HG02938 (cell line): ENCODE measurements at regions not wholly inside any gene's neighbourhood (a gene's known extent, or its start where the extent isn't known, plus 50 kb on each side); places are given as distances from the start of the nearest gene placed in this dataset.

Experiments
- ATAC-seq: cut with Tn5 transposase; IDR thresholded peaks from one replicate; pipeline ENCODE4 v1.9.1; 2021; ENCODE audit warnings: mild to moderate bottlenecking, moderate library complexity; ENCODE audit not compliant: unreplicated experiment

DNA sequence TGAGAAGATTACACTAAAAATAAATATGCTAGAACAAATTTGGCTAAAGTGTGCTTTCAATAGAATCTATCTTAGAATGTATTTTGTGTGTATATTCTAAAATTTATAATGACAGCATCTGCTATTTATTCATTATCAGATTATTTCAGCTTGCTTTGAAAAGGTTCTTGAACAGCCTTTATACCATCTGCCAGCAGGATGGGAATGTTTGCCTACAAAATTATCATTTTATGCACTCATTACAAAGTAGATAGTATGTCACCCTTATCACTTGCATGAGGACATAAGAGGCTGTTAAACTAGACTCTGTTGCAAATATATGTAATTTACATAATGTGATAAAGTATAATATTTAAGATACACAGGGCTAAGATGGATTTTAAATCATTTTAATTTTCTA, 1286.9 kb upstream of the PCDH20 start:
- ATAC-seq = no peak

DNA sequence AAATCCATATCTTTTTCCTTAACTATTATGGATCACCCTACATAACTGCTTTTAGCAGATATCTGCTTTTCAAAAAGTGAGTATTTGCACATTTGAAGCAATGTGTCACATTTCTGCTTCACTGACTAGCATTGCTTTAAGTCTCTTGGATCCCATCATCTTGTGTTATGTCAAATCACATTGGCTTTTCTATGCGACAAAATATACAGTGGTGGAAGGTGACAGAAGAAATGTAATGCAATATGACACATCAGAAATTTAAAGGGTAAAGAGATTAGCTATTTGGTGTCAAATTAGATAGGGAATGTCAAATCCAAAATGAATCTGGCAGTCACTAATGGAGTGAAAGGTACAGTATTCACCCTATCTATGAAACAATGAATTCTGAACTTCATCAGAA, 1282.1 kb upstream of the PCDH20 start:
- ATAC-seq = no peak

DNA sequence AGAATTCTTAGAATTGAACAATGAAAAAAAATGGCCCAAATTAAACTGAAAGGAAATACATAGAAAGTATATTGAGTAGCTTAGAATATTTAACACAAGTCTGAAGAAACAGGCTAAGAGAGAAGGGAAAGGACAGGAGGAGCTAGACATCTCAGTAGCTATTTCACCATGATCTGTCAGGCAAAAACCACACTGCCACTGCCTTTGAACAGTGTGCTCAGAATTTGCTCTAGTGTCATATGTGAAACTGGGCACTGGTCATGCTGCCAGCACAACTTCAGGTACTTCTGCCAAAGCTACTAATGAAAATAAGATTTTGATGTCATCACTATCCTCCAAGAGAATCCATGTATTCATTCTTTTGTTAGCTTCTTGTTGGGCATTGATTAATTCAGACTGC, 1280.8 kb upstream of the PCDH20 start:
- no peak for ATAC-seq

DNA sequence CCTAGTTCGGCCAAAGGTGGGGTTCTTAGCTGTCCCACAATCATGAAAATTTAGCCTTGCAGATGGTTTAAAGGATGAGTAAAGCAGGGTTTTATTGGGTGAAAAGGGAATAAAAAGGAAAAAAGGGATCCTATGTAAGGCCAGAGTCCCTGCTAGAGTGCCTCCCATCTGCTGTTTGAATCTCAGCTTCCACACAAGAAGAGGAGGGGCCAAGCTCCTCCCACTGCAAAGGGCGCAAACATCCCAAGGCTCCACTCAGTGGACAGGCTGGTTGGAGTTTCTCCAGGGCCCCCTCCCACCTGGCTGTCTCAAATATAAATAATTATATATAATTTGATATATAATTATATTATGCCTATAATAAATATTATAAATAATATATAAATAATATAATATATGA, 1272.1 kb upstream of the PCDH20 start:
- ATAC-seq = no peak

DNA sequence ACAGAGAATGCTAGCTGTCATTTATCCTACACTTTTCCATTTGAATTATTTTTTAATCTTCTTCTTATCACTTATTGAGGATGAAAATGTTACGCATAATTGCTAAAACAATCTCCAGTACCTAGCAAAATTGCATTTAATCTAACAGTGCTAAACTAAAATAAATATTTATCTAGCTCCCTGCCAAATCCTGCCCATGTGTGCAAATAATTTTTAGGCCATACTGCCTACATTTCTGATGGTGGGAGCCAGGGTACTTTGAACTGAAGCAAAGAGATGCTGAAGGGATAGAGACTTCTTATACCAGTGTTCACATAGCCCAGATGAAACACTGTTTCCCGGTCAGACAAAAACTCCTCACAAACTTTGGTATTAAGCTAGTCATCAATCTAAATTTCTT, 1268.7 kb upstream of the PCDH20 start:
- ATAC-seq = no peak

DNA sequence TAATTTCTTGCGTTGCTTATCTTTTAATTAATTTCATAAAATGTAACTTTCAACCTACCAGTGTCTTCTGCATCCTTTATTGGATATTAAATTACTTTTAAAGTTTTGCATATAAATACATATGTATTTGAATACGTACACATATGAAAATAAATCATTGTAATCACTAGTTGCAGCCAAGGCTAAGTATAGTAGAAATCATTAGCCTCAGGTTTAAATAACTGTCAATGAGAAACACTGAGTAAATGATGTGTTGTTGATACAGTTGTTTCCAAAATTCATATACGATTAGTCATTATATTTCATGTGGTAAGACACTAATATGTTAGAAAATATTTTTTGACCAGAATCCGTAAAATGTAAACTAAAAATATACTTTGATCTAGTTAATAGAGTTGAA, 1267.1 kb upstream of the PCDH20 start:
- no peak for ATAC-seq

DNA sequence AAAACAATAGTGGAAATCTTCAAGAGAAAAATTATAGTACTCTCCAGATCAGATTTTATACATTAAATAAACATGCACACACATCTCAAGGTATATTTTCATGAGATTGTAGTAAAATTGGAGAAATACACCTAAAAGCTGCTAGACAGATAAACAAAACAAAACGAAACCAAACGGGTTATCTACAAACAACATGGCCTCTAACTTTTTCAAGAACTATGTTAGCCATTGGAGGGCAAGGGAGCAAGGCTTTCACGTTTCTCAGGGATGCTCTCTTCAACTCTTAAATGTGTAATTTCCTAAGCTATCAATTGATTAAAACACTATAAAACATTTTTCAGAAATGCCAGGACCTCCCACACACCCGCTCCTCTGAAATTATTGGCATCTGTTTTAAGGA, 1262.4 kb upstream of the PCDH20 start:
- ATAC-seq = no peak

DNA sequence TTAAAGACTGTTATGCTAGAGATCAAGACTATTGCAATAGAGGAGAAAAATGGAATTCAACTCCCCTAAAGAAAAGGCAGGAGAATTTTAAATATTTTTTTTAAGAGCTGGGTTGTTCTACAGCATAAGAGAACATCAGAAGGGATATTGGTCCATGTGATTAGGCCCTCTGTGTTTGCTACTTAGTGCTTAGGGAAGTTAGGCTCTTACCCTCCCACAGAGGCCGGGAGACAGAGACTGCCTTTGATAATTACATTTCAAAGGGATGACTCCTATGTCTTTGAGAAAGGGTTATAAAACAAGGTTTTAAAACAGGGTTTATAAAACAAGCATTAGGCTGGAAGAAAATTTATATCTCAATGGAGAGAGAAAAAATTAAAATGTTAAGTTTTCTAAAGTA, 1248.1 kb upstream of the PCDH20 start:
- ATAC-seq = no peak

DNA sequence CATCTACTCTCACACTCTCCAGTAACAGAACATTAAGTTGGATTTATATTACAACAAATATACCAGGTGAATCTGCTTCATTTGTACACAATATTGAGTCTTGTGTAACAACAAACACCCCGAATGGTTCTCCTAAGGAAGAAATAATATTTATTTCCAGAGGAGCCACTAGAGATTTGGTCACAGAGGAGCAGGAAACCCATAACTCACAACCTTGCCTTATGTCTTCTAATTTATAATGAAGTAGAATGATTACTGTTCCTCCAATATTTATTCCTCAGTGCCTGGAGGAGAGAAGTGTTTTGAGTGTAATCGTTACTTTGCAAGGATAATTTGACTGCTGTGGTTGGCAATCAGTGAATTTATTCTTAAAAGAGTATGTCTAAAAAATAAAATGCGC, 1243.7 kb upstream of the PCDH20 start:
- ATAC-seq = no peak

DNA sequence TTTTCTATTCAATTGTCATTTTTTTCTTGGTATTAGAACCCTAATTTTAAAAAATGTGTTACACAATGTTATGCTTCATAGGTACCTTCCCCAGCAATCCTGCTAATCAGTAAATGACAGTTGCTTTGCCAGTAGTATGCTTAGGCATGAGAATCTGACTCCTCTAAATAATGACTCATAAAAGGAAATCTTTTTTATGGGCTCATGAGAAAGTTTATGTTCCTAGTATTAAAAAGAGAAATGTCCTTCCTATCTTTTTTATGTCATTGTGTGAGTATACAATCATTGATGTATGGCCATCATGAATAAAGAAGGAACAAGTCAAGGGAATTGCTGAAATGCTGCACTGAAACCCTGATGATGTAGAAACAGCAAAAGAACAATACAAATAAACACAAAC, 1237.7 kb upstream of the PCDH20 start:
- no peak for ATAC-seq

DNA sequence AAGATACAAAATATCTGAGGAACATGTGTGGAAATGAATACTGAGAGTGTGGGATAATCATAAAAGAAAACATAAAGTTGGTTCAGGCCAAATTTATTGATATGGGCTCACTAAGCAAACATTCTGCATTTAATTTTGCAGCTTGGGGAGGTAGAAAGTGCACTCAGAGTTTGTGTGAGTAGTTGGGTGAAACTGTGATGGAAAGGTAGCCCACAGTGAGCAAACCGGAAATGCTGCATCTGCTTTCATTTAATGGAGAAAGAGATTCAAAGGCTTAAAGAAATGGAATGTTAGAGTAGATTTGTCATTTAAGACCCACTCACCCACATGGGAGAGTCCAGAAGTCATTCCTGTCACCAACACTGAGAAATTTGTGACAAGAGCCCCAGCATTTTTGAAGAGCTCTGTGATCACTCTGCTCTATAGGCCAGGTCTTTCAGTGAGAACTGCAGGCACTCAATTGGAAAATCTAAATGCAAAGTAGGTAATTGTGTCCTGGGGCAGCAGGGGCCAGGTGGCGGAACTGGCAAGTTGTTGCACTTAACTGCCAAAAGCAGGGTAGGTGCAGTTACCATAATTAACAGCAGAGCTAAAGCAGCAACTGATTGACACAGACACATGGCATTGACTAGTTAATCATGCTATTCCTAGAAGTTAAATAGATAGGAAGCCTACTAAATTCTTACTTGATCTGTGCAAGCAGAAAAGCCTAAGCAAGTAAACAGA, 1228.3 kb upstream of the PCDH20 start:
- ATAC-seq = no peak

DNA sequence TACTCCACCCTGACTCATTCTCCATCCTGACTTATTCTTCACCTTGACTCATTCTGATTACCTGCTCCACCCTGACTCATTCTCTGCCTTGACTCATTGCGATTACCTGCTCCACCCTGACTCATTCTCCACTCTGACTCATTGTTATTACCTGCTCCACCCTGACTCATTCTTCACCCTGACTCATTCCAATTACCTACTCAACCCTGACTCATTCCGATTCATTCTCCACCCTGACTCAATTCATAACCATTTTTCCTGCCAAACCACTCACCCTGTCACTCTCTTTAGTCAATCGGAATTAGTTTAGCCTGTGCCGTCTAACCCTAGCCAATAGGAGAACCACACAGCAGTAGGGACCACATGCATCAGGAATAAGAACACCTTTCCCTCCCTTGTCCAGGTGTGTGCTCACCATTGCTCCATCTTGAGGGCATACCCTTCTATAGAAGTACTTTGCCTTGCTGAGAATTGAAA, 1227.4 kb upstream of the PCDH20 start:
- no peak for ATAC-seq

DNA sequence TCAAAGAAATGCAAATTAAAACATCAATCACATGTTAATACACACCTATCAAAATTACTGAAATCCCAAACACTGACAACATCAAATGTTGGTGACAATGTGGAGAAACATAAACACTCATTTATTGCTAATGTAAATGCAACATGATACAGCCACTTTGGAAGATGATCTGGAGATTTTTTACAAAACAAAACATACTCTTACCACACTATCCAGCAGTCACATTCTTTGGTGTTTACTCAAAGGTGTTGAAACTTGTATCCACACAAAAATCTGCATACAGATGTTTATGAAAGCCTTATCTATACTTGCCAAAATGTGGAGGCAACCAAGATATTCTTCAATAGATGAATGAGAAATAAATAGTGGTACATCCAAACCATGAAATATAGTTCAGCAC, 1219.5 kb upstream of the PCDH20 start:
- no peak for ATAC-seq

DNA sequence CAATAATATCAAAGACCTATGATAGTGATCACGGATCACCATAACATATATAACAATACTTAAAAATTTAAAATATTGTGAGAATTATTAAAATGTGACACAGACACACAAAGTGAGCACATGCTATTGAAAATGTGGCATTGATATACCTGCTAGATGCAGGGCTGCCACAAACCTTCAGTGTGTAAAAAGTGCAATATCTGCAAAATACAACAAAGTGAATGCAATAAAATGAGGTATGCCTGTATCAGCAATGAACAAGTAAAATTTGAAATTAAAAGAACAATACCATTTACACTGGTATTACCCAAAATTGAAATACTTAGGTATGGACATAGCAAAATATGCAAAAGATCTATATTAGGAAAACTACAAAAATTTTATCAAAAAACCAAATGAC, 1217.8 kb upstream of the PCDH20 start:
- no peak for ATAC-seq

DNA sequence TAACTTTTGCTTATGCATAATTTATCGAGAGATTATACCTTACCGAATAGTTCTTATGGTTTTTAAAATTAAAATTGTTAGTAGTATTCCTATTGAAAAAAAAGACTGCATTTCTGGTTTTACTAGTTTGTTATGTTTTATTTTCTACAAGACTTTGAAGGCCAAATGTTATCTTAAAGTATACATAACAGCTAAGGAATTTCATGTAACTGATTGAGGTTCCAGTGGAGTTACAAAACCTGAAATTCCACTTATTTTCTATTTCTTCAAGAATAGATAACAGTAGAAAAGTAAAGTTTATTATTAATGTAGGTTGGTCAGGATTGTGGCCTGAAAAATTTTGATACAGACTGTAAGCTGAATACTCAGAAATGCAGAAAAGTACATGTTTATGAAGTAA, 1216.0 kb upstream of the PCDH20 start:
- no peak for ATAC-seq

DNA sequence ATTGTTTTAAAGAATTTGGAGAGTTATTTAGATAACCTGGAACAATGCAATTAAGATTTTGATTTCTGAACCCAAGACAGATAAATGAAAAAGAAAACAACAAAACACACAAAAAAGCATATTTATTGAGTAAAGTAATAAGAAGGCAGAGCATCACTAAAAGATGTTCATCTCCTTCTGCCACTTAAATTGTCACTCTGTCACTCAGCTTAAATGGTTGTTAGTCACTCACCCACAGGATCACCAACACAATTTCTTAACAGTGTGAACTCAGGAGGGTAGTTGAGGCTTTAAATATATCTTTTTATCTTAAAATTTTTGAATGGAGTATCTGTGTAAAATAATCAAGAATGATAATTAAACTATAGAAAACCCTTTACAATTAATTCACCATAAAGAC, 1215.5 kb upstream of the PCDH20 start:
- no peak for ATAC-seq

DNA sequence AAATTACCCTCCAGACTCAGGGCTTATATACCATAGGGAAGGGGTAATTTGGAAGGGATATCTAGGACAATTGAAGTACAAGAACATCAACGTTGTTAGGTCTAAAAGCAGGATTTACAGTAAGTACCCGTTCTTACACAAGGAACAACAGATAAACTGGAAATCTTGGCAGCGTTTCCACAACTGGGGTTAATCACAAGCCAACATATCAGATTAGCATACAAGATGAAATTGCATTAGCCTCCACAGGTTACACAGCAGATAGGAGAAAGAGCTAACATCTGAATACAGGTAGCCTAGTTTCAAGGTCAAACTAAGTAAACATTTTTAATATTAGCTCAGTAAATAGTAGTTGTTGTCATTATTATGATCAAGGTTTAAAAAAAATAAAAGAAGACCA, 1214.0 kb upstream of the PCDH20 start:
- no peak for ATAC-seq

DNA sequence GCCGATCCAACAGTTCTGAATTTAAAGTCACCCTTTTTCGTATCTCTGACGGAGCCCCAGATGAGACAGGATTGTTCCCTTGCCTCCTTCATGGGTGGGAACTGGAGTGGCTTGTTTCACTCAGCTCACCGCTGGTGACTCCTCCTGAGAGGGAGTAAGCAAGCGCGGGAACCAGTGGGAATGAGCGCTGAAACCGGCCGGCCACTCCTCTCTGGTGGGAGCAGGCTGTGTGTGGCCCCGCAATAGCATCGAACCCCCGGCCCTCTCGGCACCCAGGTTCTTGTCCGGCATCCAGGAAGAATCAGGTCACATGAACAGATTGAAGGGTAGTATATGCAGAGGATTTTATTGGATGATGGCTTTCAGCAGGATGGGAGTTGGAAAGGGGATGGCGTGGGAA, 1211.6 kb upstream of the PCDH20 start:
- no peak for ATAC-seq

DNA sequence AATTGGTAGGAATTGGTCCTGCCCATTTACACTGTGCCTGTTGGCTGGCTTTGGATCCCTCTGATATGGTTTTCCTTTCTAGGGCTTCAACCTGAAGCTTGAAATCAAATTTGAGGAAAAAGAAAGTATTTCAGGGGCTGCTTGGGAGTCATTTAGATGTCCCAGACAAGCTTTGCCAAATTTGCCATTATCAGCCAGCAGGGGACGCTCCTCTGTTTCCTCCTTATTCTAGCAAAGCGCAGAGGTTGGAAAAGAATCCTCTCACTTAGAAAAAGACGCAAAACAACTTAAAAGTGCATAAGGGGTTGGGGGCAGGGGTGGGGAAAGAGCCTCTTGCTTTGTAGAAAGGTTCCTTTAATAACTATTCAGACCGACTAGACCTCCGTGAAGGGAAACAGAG, 1211.1 kb upstream of the PCDH20 start:
- ATAC-seq = no peak

DNA sequence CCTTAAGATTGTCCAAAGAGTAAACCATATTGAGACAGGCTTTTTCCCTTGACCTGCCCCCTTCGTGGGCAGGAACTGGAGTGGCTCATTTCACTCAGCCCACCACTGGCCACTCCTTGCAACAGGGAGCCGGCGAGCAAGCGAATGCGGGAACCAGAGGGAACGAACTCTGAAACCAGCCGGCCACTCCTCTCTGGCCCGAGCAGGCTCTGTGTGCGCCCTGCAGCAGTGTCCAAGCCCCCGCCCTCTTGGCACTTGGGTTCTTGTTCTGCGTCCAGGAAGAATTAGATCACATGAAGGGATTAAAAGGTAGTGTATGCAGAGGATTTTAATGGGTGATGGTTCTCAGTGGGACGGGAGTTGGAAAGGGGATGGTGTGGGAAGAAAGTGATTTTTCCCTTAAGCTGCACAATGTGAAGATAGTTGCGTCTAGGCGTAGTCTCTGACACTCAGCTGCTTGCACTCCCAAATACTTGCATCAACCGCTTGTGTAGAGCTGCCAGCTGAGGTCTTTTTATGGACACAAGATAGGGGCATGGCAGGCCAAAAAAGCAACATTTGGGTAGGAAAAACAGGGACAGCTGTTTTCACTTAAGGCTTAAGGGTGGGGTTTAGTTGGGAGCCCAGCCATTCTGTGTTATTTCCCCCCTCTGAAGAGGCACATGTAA, 1209.7 kb upstream of the PCDH20 start:
- ATAC-seq = no peak

DNA sequence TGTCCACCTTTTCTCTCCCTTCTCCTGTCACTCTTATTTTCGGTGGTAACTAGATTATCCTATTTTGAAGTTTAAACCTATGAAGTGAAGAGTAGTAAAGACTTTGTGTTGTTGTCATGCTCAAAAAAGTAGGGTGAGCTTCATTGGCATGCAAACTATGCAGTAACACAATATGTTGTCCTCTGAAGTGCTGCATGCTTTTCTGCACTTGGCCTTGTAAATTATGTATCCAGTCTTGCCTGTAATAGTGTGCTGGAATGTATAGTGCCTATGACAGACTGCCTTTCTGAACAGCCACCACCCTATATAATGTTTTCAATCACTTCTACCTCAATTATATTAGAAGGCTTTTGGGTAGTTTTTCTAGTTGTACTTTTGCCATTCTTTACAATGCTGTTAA, 1198.2 kb upstream of the PCDH20 start:
- no peak for ATAC-seq

DNA sequence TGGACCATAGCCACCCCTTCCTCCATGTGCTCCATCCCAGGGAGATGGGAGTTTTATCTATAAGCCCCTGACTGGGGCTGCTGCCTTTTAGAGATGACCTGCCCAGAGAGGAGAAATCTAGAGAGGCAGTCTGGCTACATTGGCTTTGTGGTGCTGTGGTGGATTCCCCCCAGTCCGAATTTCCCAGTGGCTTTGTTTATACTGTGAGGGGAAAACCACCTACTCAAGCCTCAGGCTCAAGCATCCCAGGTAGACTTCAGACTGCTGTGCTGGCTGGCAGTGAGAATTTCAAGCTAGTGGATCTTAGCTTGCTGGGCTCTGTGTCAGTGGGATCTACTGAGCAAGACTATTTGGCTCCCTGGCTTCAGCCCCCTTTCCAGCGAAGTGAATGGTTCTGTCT, 1195.7 kb upstream of the PCDH20 start:
- no peak for ATAC-seq

DNA sequence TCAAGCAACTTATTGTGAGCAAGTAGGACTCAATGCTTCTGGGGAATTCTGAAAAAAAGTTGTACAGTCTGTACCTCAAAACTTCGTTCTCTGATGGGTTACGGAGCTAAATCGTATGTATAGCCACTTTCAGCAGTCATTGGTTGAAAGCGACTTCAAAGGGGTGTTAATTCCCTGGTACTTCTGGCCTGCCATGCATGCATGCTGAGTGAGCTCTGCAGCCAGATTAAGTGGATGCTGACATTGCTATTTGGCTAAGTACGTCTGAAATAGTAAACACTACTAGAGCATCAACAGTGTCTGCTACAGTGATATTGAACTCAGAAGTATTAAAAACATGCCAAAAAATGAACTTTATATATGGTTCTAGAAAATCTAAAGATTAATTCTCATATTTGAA, 1183.1 kb upstream of the PCDH20 start:
- no peak for ATAC-seq
